Ectodermal cell (in vitro differentiated cells): ENCODE measurements at regions not wholly inside any gene's neighbourhood (a gene's known extent, or its start where the extent isn't known, plus 50 kb on each side); places are given as distances from the start of the nearest gene placed in this dataset.
"Not testable (repeated sequence)": the region's sequence is repeated elsewhere in the genome, so short reads cannot be mapped to it uniquely, and the experiment has no call there.

Experiments
- H3K27ac ChIP-seq: 2 replicates; pipeline ENCODE4 v1.7.0; 2013; ENCODE audit warnings: mild to moderate bottlenecking, low read depth, low read length; ENCODE audit not compliant: insufficient read depth, poor library complexity, severe bottlenecking
- H3K27me3 ChIP-seq: 2 replicates; pipeline ENCODE4 v1.7.0; 2013; ENCODE audit warnings: mild to moderate bottlenecking, low read length; ENCODE audit not compliant: insufficient read depth, control insufficient read depth, poor library complexity, severe bottlenecking
- H3K36me3 ChIP-seq: one replicate; pipeline ENCODE4 v1.7.0; 2013; ENCODE audit warnings: low read length; ENCODE audit not compliant: control insufficient read depth, insufficient read depth
- H3K4me1 ChIP-seq: one replicate; pipeline ENCODE4 v1.7.0; 2013; ENCODE audit warnings: low read length; ENCODE audit not compliant: control insufficient read depth, insufficient read depth
- H3K4me3 ChIP-seq: 2 replicates; pipeline ENCODE4 v1.7.0; 2013; ENCODE audit warnings: low read depth, low read length, control low read depth; ENCODE audit not compliant: insufficient read depth
- H3K9me3 ChIP-seq: 2 replicates; pipeline ENCODE4 v1.7.0; 2013; ENCODE audit warnings: mild to moderate bottlenecking, low read length, moderate library complexity; ENCODE audit not compliant: control insufficient read depth
- WGBS, 2 experiments: methylation state at CpG; one replicate each; pipeline ENCODE4 v1.1.7; 2013; ENCODE audit warnings: missing lambda C conversion rate in 2 of 2; 5-methylcytosine and 5-hydroxymethylcytosine counted together

DNA sequence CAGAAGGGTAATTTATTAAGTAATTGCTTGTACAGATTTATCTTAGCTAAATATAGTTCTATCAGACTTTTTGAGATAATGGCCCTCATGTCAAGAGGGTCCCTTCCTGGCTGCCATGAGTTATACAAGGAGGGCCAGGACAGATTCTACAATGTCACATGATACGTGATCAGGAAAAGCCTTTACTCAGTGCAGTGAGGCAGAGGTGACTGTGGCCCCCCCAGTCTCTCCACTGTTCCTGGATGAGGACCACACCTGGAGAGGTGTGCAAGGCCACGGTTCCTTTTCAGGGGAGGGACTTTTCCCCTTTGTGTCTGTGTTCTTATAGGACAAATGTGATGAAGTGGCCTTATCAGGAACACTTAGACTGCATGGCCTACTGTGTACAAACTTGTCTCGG is 54.3 kb upstream of the LRCH1 start:
- H3K27ac ChIP-seq: no peak overlapping the region
- no peaks in the 10 kb centered on the region for H3K27me3 ChIP-seq
- H3K36me3 ChIP-seq: no peaks in the 10 kb centered on the region
- H3K4me3 ChIP-seq: no peak overlapping the region
- WGBS, 2 experiments: 95% methylated on average over 3 of the region's 3 CpGs
- no peaks in the 10 kb centered on the region for H3K9me3 ChIP-seq
- no peaks in the 10 kb centered on the region for H3K4me1 ChIP-seq

DNA sequence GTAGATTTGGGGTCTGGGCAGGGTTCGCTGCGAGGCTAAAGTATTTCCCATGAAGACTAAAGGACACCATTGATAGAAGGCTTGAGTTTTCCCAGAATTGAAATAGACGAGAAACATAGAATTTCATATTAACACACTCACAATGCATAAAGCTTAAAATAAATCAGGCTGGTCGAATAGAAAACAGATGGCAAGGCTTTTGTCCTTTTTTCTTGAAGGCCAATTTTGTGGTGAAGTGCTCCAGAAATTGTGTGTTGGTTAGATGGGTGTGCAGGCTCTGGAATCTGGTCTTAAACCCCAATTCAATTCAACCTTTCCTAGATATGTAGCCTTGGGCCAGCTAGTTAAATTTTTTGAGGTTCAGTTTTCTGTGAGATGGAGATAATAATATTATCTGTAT is 56.9 kb upstream of the LRCH1 start:
- 89 to 94% methylated on average over 4 of the region's 4 CpGs for WGBS, 2 experiments
- no peaks in the 10 kb centered on the region for H3K4me1 ChIP-seq

DNA sequence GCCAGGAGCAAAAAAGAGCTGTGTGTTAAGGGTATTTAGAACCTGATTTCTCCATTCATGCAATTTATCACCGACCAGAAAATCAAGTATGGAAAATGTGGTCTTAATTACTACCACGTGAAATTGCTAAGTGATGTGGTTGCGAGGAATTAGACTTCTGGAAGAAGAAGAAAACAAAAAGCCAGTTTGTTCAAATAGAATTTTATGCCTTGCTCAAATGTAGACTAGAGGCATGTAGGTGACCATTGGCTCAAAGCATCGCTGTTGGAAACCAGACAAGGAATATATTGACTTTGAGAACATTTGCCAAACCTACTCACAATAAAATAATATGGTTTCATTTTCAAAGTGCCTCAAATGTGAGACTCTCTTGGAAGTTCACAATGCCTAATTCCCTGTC is 57.3 kb upstream of the LRCH1 start:
- H3K27ac ChIP-seq: no peak overlapping the region

More for the DNA sequence above, 56.9 kb upstream of the LRCH1 start:
- Histone ChIP-seq H3K27ac (no peak overlapping the region), H3K36me3 (no peaks in the 10 kb centered on the region), H3K9me3 (no peaks in the 10 kb centered on the region), H3K4me3 (no peak overlapping the region), H3K27me3 (no peaks in the 10 kb centered on the region)

DNA sequence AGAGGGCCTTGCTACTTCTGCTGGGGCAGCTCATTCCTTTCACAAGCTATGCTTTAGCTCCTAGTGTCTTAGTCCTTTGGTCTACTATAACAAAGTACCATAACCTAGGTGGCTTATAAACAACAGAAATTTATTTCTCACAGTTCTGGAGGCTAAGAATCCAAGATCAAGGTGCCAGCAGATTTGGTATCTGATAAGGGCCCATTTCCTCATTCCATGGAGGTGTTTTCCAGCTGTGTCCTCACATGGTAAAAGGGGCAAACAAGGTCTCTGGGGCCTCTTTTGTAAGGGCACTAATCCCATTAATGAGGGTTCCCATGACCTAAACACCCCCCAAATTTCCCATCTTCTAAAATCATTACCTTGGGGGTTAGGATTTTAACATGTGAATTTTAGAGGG is 57.9 kb upstream of the LRCH1 start:
- no peak overlapping the region for H3K27ac ChIP-seq
- H3K9me3 ChIP-seq: no peaks in the 10 kb centered on the region
- no peak overlapping the region for H3K4me3 ChIP-seq
- H3K36me3 ChIP-seq: no peaks in the 10 kb centered on the region
- H3K4me1 ChIP-seq: peaks cover 2% of the 10 kb centered on the region
- no peaks in the 10 kb centered on the region for H3K27me3 ChIP-seq

More for the DNA sequence above, 57.3 kb upstream of the LRCH1 start:
- Histone ChIP-seq H3K36me3 (no peaks in the 10 kb centered on the region), H3K4me3 (no peak overlapping the region), H3K4me1 (no peaks in the 10 kb centered on the region), H3K9me3 (no peaks in the 10 kb centered on the region), H3K27me3 (no peaks in the 10 kb centered on the region)
- WGBS, 2 experiments: 96 to 99% methylated on average over 4 of the region's 4 CpGs

- 17 to 20% methylated on average over 1 of the region's 1 CpG for WGBS, 2 experiments
- Histone ChIP-seq H3K9me3 (no peaks in the 10 kb centered on the region), H3K27me3 (no peaks in the 10 kb centered on the region), H3K4me3 (no peak overlapping the region), H3K27ac (no peak overlapping the region), H3K36me3 (no peaks in the 10 kb centered on the region), H3K4me1 (peaks cover 5% of the 10 kb centered on the region)
Measured at GRCh38 chr13:46492946-46493345, 60.0 kb upstream of the LRCH1 start.

DNA sequence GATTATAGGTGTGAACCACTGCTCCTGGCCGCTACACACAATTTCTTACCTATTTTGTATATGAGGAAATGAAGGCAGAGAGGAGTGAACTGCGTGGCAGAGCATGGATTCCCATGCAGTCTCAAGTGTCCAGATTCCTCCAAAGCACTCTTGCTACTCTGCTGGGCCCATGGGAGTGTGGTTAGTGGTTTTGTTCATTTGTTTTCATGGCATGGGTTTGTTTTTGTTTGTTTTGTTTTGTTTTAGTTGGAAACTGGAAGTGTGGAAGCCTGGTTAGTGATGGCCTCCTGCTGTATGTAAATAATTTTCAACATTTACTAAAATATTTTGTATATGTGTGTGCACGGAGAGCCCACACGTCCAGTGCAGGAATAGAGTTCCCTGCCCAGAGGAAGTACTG is 61.3 kb upstream of the LRCH1 start:
- peaks cover 5% of the 10 kb centered on the region for H3K4me1 ChIP-seq
- H3K4me3 ChIP-seq: no peak overlapping the region
- no peaks in the 10 kb centered on the region for H3K27me3 ChIP-seq
- no peaks in the 10 kb centered on the region for H3K9me3 ChIP-seq
- whole genome bisulfite sequencing, 2 experiments: 94% methylated on average over 3 to 4 of the region's 4 CpGs
- no peak overlapping the region for H3K27ac ChIP-seq
- H3K36me3 ChIP-seq: no peaks in the 10 kb centered on the region

DNA sequence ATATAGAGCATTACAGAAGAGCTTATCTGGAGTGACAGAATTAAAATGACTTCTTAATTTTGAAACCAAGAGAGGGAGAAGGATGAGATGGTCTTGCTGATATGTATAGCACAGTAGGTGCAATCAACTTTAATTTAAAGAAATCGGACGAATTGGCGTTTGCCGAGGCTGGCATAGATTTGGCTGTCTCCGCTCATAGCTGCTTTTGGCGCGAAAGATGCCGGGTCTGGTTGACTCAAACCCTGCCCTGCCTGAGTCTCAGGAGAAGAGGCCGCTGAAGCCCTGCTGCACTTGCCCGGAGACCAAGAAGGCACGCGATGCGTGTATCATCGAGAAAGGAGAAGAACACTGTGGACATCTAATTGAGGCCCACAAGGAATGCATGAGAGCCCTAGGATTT is 62.3 kb upstream of the LRCH1 start:
- H3K36me3 ChIP-seq, H3K27ac ChIP-seq, H3K4me3 ChIP-seq, H3K9me3 ChIP-seq, H3K4me1 ChIP-seq, H3K27me3 ChIP-seq: not testable (repeated sequence)
- WGBS, 2 experiments: 95 to 97% methylated on average over 14 of the region's 14 CpGs

- Histone ChIP-seq H3K9me3 (no peaks in the 10 kb centered on the region), H3K36me3 (no peaks in the 10 kb centered on the region), H3K4me3 (no peak overlapping the region), H3K4me1 (peaks cover 5% of the 10 kb centered on the region), H3K27ac (peak overlapping the region; percentile 5), H3K27me3 (no peaks in the 10 kb centered on the region)
- 56 to 69% methylated on average over 2 of the region's 2 CpGs for WGBS, 2 experiments
Measured at GRCh38 chr13:46490129-46490528, 62.8 kb upstream of the LRCH1 start.

- H3K27ac ChIP-seq: no peak overlapping the region
- peaks cover 5% of the 10 kb centered on the region for H3K4me1 ChIP-seq
- H3K9me3 ChIP-seq: no peaks in the 10 kb centered on the region
- H3K4me3 ChIP-seq: no peak overlapping the region
- no peaks in the 10 kb centered on the region for H3K27me3 ChIP-seq
- 91 to 92% methylated on average over 5 of the region's 5 CpGs for WGBS, 2 experiments
- no peaks in the 10 kb centered on the region for H3K36me3 ChIP-seq
Measured at GRCh38 chr13:46489586-46490023, 63.4 kb upstream of the LRCH1 start.

- Histone ChIP-seq H3K4me3 (no peak overlapping the region), H3K4me1 (peaks cover 5% of the 10 kb centered on the region), H3K36me3 (no peaks in the 10 kb centered on the region), H3K27ac (no peak overlapping the region), H3K27me3 (no peaks in the 10 kb centered on the region), H3K9me3 (no peaks in the 10 kb centered on the region)
- 80 to 88% methylated on average over 1 of the region's 1 CpG for WGBS, 2 experiments
Measured at GRCh38 chr13:46487748-46488147, 65.2 kb upstream of the LRCH1 start.

DNA sequence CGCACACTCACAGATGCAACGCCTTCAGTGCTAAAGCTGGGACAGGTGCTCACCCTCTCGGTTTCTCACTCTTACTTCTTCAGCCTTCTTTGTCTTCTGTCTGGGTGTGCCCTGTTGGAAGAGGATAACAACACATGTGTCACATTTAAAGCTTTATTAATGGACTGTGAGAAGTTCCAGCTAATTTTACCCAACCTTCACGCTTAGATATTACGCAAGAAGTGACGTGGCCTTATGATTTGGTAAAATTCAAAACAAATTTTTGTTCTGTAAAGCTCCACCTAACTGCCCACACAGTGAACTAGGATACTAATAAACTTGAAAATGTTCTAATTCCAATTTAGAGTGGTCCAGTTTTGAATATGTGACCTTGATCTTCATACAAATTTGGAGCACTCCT is 66.7 kb upstream of the LRCH1 start:
- 62 to 63% methylated on average over 6 of the region's 6 CpGs for WGBS, 2 experiments
- Histone ChIP-seq H3K9me3 (no peaks in the 10 kb centered on the region), H3K4me1 (peaks cover 5% of the 10 kb centered on the region), H3K4me3 (no peak overlapping the region), H3K27me3 (no peaks in the 10 kb centered on the region), H3K27ac (no peak overlapping the region), H3K36me3 (no peaks in the 10 kb centered on the region)
